ENCODE measurements at regions not wholly inside any gene's neighbourhood (a gene's known extent, or its start where the extent isn't known, plus 50 kb on each side); places are given as distances from the start of the nearest gene placed in this dataset.

- peaks cover 77% of the 10 kb centered on the region for H3K27me3 Mint-ChIP-seq (ENCODE audit: low read depth)
- H2BK5ac ChIP-seq (ENCODE audit: insufficient read length, low read length): no peak overlapping the region
- peak overlapping the region in 1 of 3 experiments; percentile 61; a peak in 2 of 7 replicates for H3K27ac Mint-ChIP-seq
- H4K5ac ChIP-seq (ENCODE audit: insufficient read length, low read depth, low read length): no peak overlapping the region
- H2AK5ac ChIP-seq (ENCODE audit: insufficient read length, low read length): no peak overlapping the region
- H2BK12ac ChIP-seq (ENCODE audit: insufficient read length, low read depth, low read length): no peak overlapping the region
- no peak overlapping the region for H2BK15ac ChIP-seq (ENCODE audit: low read depth, low read length)
- no peaks in the 10 kb centered on the region for H4K20me1 ChIP-seq (ENCODE audit: control insufficient read depth, insufficient read depth, insufficient read length)
- H3K4me1 Mint-ChIP-seq: peaks cover 36 to 54% of the 10 kb centered on the region in 2 experiments
- no peak overlapping the region for H2BK120ac ChIP-seq (ENCODE audit: low read depth, low read length, poor library complexity, severe bottlenecking)
- no peaks in the 10 kb centered on the region for H3K79me2 ChIP-seq (ENCODE audit: insufficient read depth, low read length)
- no peaks in the 10 kb centered on the region for H3K79me1 ChIP-seq (ENCODE audit: insufficient read depth, low read depth, low read length, poor library complexity, severe bottlenecking)
- H3K23ac ChIP-seq (ENCODE audit: insufficient read length, low read depth, low read length): no peak overlapping the region
- H3K56ac ChIP-seq (ENCODE audit: insufficient read length, low read depth, low read length): no peak overlapping the region
- no peak overlapping the region for H3K18ac ChIP-seq (ENCODE audit: insufficient read length, low read depth, low read length)
- peak overlapping the region; percentile 8 for H3K4me2 ChIP-seq (ENCODE audit: insufficient read depth, insufficient read length, low read length)
- H3K36me3 Mint-ChIP-seq (ENCODE audit: insufficient read depth in 1 of 3, low read depth in 3 of 3): no peaks in the 10 kb centered on the region; a peak in 1 of 7 replicates
- 100% methylated on average over 1 of the region's 3 CpGs for WGBS (ENCODE audit: extremely low coverage, insufficient read length, low lambda C conversion rate)
- no peak overlapping the region for H3K27ac ChIP-seq (ENCODE audit: insufficient read length, low read depth, low read length)
- H3K4ac ChIP-seq (ENCODE audit: low read depth, low read length): no peak overlapping the region
- peaks cover 2% of the 10 kb centered on the region; the same call in 1 of the 2 replicates for H3K27me3 ChIP-seq (ENCODE audit: insufficient read depth, low read length)
- H3K4me3 Mint-ChIP-seq: peak overlapping the region in 1 of 2 experiments; percentile 40; a peak in 3 of 5 replicates
- peaks cover 10% of the 10 kb centered on the region for H3K23me2 ChIP-seq (ENCODE audit: insufficient read length, low read depth, low read length, poor library complexity, severe bottlenecking)
- H4K8ac ChIP-seq (replicated peaks; ENCODE audit: insufficient read length, low read depth, low read length): no peak overlapping the region
- H3K14ac ChIP-seq (ENCODE audit: insufficient read depth, low read length): no peak overlapping the region
- H3K9ac ChIP-seq (ENCODE audit: extremely low read depth, insufficient read length, low read length): no peak overlapping the region
- no peak for DNase-seq
- H3T11ph ChIP-seq (ENCODE audit: low read length): no peak overlapping the region
- no peak overlapping the region for H2AFZ ChIP-seq (ENCODE audit: low read length)
- no peaks in the 10 kb centered on the region for H3K9me3 ChIP-seq (ENCODE audit: control insufficient read depth, low read depth, low read length)
- H3K9me3 Mint-ChIP-seq: no peaks in the 10 kb centered on the region
- no peak overlapping the region for H4K91ac ChIP-seq (ENCODE audit: insufficient read length, low read depth, low read length)
- no peaks in the 10 kb centered on the region; the same call in 1 of the 2 replicates for H3K4me1 ChIP-seq (ENCODE audit: insufficient read depth, low read length)
- TF ChIP-seq CTCF (conservative IDR thresholded peaks at IDR 0.05): no peak
- no peak overlapping the region for H2BK20ac ChIP-seq (ENCODE audit: low read depth, low read length, poor library complexity, severe bottlenecking)
Measured at GRCh38 chr22:26905076-26905475, 247.7 kb downstream of the MIAT start.
